ENCODE measurements at regions not wholly inside any gene's neighbourhood (a gene's known extent, or its start where the extent isn't known, plus 50 kb on each side); places are given as distances from the start of the nearest gene placed in this dataset.
"Not testable (repeated sequence)": the region's sequence is repeated elsewhere in the genome, so short reads cannot be mapped to it uniquely, and the experiment has no call there.

DNA sequence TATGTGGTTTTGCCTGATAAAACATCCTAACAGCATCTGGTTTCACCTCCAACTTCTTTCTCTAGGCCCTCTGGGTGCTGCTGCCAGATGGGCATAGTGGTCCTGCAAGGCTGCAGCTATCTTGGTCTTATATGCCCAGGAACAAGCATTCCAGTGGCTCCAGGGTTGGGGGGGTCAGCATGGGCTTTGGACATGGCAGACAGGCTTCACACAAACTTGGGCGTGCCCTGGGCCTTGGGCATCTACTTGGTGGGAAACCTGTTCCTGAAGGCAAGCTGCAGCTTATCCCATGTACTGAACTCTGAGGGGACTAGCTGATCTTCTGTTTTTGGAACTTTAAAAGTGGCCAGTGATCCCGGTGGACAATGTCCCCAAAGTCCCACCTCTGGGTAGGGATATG is 54.9 kb upstream of the ZNF678 start:
- Mint-ChIP-seq H3K9me3 (no peaks in the 10 kb centered on the region), H3K36me3 (ENCODE audit: low read depth) (no peaks in the 10 kb centered on the region), H3K4me3 (no peak overlapping the region), H3K27me3 (peaks cover under 1% of the 10 kb centered on the region), H3K4me1 (ENCODE audit: low read depth) (no peaks in the 10 kb centered on the region), H3K27ac (no peak overlapping the region)
- POLR2A ChIA-PET = no interaction called here
- DNase-seq (no peak), ATAC-seq (no peak)
- intact Hi-C loops (cut with micrococcal nuclease) = no loop called here
- TF ChIP-seq, protein P1, sequence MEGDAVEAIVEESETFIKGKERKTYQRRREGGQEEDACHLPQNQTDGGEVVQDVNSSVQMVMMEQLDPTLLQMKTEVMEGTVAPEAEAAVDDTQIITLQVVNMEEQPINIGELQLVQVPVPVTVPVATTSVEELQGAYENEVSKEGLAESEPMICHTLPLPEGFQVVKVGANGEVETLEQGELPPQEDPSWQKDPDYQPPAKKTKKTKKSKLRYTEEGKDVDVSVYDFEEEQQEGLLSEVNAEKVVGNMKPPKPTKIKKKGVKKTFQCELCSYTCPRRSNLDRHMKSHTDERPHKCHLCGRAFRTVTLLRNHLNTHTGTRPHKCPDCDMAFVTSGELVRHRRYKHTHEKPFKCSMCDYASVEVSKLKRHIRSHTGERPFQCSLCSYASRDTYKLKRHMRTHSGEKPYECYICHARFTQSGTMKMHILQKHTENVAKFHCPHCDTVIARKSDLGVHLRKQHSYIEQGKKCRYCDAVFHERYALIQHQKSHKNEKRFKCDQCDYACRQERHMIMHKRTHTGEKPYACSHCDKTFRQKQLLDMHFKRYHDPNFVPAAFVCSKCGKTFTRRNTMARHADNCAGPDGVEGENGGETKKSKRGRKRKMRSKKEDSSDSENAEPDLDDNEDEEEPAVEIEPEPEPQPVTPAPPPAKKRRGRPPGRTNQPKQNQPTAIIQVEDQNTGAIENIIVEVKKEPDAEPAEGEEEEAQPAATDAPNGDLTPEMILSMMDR (IDR thresholded peaks at IDR 0.05) = no peak
- CTCF ChIA-PET = interaction anchor here (0.8 kb wide), 1 partner anchor 34 kb away, joined by 3 read pairs; no protein-coding TSS in a partner anchor

DNA sequence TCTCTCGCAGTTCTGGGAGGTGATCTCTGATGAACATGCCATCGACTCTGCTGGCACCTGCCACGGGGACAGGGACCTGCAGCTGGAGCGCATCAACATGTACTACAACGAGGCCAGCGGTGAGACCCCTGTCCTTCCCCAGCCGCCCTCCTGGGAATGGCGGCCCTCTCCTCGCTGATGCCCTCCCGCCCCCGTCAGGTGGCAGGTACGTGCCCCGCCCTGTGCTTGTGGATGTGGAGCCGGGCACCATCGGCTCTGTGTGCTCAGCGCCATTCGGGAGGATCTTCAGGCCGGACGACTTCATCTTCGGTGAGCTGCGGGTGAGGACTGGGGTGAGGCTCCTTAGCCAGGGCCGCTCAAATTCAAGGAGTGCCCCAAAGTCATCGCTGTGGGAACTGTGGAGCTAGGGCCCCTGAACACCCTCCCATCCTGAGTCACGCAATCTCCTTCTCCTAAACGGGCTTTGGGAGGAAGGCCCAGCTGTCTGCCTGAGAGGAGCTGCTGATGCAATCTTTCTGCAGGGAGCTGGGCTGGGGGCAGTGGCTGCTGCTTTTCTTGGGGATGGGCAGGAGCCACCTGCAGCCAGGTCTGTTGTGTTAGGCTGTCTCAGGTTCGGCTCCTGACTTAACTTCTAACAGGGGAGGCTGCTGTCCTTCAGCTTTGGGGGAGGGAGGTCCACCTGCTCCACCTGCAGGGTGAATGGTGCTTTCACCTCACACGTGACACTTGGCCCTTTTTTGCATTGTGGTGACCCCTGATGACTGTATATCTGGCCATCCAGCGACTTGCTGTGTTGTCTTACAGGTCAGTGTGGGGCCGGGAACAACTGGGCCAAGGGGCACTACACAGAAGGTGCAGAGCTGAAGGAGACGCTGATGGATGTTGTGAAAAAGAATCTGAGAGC is 56.6 kb upstream of the ZNF678 start:
- DNase-seq; H3K4me3 Mint-ChIP-seq; H3K9me3 Mint-ChIP-seq; H3K36me3 Mint-ChIP-seq (ENCODE audit: low read depth); POLR2A ChIA-PET; ATAC-seq; CTCF ChIA-PET; H3K27ac Mint-ChIP-seq; H3K4me1 Mint-ChIP-seq (ENCODE audit: low read depth); intact Hi-C loops (cut with micrococcal nuclease); H3K27me3 Mint-ChIP-seq: not testable (repeated sequence)

DNA sequence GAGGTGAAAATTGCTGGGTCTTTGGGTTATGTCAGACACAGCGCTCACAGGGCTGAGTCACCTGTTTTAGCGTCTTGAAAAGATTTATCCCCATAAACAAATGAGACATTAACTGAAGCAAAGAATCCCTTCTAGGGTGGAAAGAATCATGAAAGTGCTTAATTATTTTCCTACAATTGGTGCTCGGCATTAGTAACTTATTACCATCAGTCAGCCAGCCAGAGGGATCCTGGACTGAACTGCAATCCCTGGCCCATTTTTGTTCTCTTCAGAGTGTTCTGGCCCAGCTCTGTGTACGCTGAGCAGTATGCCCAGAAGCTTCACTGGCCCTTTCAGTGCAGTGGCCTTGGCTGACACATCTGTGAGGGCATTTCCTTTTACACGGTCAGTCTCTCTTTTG is 67.3 kb upstream of the ZNF678 start:
- H3K27ac Mint-ChIP-seq; H3K9me3 Mint-ChIP-seq; intact Hi-C loops (cut with micrococcal nuclease); DNase-seq; ATAC-seq; H3K4me1 Mint-ChIP-seq (ENCODE audit: low read depth); H3K4me3 Mint-ChIP-seq; CTCF ChIA-PET; POLR2A ChIA-PET; H3K27me3 Mint-ChIP-seq; H3K36me3 Mint-ChIP-seq (ENCODE audit: low read depth): not testable (repeated sequence)

DNA sequence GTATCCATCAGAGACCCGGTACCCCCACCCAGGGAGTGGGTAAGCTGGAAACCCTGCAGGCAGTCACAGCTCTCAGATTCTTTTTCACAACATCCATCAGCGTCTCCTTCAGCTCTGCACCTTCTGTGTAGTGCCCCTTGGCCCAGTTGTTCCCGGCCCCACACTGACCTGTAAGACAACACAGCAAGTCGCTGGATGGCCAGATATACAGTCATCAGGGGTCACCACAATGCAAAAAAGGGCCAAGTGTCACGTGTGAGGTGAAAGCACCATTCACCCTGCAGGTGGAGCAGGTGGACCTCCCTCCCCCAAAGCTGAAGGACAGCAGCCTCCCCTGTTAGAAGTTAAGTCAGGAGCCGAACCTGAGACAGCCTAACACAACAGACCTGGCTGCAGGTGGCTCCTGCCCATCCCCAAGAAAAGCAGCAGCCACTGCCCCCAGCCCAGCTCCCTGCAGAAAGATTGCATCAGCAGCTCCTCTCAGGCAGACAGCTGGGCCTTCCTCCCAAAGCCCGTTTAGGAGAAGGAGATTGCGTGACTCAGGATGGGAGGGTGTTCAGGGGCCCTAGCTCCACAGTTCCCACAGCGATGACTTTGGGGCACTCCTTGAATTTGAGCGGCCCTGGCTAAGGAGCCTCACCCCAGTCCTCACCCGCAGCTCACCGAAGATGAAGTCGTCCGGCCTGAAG is 69.3 kb upstream of the ZNF678 start:
- H3K4me1 Mint-ChIP-seq (ENCODE audit: low read depth); ATAC-seq; DNase-seq; H3K4me3 Mint-ChIP-seq; POLR2A ChIA-PET; H3K9me3 Mint-ChIP-seq; H3K36me3 Mint-ChIP-seq (ENCODE audit: low read depth); H3K27me3 Mint-ChIP-seq; intact Hi-C loops (cut with micrococcal nuclease); CTCF ChIA-PET; H3K27ac Mint-ChIP-seq: not testable (repeated sequence)

DNA sequence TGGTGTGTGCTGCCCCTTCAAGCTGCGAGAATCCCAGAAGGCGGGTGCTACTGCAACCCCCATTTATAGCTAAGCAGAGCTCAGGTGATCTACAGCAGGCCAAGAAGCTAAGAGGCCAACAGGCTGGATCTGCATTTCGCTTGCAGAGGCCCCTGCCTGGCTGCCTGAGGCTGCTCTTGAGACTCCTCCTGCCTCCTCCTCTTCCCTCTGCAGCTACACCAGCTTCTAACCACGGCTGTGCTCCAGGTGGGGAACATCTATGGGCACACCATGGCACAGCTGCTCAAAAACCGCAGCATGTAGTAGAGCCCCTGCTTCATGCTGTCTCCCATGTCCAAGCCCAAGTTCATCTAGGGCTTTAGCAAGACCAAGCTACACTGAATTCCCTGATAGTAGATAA is 72.9 kb upstream of the ZNF678 start:
- ChIA-PET POLR2A (no interaction called here), CTCF (interaction anchor here (2.0 kb wide), 1 partner anchor 463 kb away, joined by 4 read pairs; no protein-coding TSS in a partner anchor)
- Mint-ChIP-seq H3K27ac (no peak overlapping the region), H3K27me3 (no peaks in the 10 kb centered on the region), H3K9me3 (no peaks in the 10 kb centered on the region), H3K36me3 (ENCODE audit: low read depth) (no peaks in the 10 kb centered on the region), H3K4me1 (ENCODE audit: low read depth) (no peaks in the 10 kb centered on the region), H3K4me3 (no peak overlapping the region)
- intact Hi-C loops (cut with micrococcal nuclease) = no loop called here
- TF ChIP-seq, protein P1 (IDR thresholded peaks at IDR 0.05) = no peak
- no peak for DNase-seq
- no peak for ATAC-seq

DNA sequence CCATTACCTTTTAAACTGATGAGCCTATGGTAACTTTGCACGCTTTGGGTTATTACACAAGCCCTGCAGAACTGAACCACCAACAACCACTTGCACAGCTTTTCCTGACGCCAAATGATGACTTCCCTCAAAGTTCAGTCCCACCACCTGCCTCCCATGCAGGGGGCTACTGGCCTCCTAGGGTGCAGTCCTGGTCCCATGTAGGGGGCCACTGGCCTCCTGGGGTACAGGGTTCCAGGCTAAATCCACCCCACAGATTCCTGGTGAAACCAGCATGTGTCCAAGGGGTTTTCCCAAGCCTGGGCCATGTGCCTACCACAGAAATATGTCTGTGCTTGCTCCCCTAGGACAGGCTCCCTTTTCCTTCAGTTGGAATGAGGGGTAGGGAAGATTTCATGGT is 73.4 kb upstream of the ZNF678 start:
- DNase-seq (no peak), ATAC-seq (no peak)
- intact Hi-C loops (cut with micrococcal nuclease) = no loop called here
- Mint-ChIP-seq H3K4me3 (no peak overlapping the region), H3K27me3 (no peaks in the 10 kb centered on the region), H3K36me3 (ENCODE audit: low read depth) (no peaks in the 10 kb centered on the region), H3K4me1 (ENCODE audit: low read depth) (no peaks in the 10 kb centered on the region), H3K27ac (no peak overlapping the region), H3K9me3 (no peaks in the 10 kb centered on the region)
- ChIA-PET CTCF (interaction anchor here (2.0 kb wide), 1 partner anchor 463 kb away, joined by 4 read pairs; no protein-coding TSS in a partner anchor), POLR2A (no interaction called here)
- TF ChIP-seq, protein P1 (IDR thresholded peaks at IDR 0.05) = no peak

Data from activated CD8-positive, alpha-beta T cell treated with anti-CD3 and anti-CD28 coated beads for 36 hours (primary cell).